NCI-H187 treated with DMSO at 0.1 percent for 48 hours (cell line): ENCODE measurements at regions not wholly inside any gene's neighbourhood (a gene's known extent, or its start where the extent isn't known, plus 50 kb on each side); places are given as distances from the start of the nearest gene placed in this dataset.
A peak's percentile ranks its signal among the peaks of the same experiment; 100 is the strongest.
"Not testable (repeated sequence)": the region's sequence is repeated elsewhere in the genome, so short reads cannot be mapped to it uniquely, and the experiment has no call there.

Experiments used
- DNase-seq: peaks from one replicate; lab custom pipeline; 2025; lab: John Stamatoyannopoulos, UW

GRCh38 chr4:67332627-67333026 lies 212.7 kb downstream of the CENPC start:
- no peak for DNase-seq

DNA sequence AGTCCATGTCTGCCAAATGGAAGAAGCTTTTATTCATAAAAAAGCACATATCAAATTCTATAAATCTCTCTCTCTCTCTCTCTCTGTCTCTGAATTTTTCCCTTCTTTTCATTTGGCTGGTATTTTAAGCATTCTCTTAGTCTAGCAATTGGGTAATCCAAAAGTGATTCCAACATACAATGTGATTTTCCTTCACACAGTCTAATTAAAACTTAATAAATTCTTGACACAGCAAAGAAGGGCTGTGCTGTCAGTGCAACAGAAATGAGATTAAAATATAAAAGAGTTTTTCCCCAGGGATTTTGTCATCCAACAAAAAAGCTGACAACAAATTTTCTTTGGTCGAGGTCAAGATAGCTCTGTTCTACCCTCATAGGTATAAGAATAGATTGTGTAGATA lies 216.9 kb downstream of the CENPC start:
- no peak for DNase-seq

GRCh38 chr4:67328018-67328278 lies 217.4 kb downstream of the CENPC start:
- DNase-seq = no peak

- peak; percentile 6 for DNase-seq
Observed at GRCh38 chr4:67327245-67328017, 217.9 kb downstream of the CENPC start.

DNA sequence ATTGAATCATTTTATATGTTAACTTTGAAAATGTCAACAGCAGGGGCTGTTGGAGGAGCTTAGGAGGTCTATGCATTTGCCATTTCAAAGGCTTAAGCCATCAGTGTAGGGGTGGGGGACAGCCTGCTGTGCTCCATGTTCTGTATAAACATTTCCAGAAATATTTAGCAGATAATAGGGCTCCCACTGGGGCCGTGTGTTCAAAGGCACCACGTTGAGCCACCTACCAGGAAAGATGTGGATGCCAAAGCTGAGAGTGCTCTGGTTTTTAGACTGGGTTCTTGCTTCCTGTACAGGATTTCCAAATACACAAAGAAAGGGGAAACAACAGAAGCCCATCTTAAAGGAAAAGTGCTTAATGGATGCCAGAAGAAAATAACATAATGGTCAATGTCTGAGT lies 219.5 kb downstream of the CENPC start:
- DNase-seq = no peak

GRCh38 chr4:67320645-67321044 lies 224.7 kb downstream of the CENPC start:
- no peak for DNase-seq

DNA sequence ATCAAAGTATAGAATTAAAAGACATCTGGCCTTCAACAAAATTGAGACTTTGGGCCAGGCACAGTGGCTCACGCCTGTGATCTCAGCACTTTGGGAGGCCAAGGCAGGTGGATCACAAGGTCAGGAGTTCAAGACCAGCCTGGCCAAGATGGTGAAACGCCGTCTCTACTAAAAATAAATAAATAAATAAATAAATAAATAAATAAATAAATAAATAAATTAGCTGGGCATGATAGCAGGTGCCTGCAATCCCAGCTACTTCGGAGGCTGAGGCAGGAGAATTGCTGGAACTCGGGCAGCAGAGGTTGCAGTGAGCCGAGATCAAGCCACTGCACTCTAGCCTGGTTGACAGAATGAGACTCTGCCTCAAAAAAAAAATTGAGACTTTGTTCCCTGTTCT lies 225.7 kb downstream of the CENPC start:
- not testable (repeated sequence) for DNase-seq

GRCh38 chr4:67300497-67301185 lies 244.7 kb downstream of the CENPC start:
- DNase-seq = not testable (repeated sequence)

- no peak for DNase-seq
Observed at GRCh38 chr4:67292636-67293035, 252.7 kb downstream of the CENPC start.

DNA sequence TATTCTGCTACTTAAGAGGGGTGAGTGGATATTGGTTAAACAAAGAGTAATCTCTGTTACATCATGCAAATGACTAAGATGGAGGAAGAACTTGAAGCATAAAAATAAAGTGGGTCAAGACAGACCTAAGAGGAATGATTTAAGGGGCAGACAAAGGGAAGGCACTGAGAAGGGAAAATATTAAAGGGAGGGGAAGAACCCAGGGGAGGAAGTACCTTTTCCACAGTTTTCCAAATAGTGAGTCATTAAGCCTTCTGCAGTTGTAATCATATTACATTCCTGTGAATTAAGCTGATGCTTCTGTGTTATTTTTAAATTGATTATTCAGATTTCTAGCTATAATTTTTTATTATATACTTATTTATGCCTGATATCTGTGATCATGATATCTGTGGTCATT lies 253.3 kb downstream of the CENPC start:
- DNase-seq = no peak

GRCh38 chr4:67291644-67292043 lies 253.7 kb downstream of the CENPC start:
- DNase-seq = no peak

GRCh38 chr4:67288964-67289363 lies 256.3 kb downstream of the CENPC start:
- DNase-seq = no peak

DNA sequence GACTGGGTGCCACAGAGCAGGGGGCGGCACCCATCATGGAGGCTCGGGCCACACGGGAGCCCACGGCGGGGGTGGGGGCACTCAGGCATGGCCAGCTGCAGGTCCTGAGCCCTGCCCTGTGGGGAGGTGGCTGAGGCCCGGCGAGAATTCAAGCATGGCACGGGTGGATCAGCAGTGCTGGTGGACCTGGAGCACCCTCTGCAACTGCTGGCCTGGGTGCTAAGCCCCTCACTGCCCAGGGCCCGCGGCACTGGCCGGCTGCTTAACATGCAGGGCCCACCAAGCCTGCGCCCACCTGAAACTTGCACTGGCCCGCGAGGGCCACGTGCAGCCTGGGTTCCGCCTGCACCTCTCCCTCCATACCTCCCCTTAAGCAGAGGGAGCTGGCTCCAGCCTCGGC lies 258.6 kb downstream of the CENPC start:
- no peak for DNase-seq

DNA sequence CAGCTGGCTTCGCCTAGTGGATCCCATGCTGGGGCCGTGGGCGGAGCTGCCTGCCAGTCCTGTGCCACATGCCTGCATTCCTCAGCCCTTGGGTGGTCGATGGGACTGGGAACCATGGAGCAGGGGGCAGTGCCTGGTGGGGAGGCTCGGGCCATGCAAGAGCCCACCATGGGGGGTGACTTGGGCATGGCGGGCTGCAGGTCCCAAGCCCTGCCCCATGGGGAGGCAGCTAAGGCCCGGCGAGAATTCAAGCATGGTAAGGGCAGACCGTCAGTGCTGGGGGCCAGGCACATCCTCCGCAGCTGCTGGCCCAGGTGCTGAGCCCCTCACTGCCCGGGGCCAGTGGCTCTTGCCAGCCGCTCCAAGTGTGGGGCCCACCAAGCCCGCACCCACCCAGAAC lies 262.6 kb downstream of the CENPC start:
- DNase-seq = no peak

DNA sequence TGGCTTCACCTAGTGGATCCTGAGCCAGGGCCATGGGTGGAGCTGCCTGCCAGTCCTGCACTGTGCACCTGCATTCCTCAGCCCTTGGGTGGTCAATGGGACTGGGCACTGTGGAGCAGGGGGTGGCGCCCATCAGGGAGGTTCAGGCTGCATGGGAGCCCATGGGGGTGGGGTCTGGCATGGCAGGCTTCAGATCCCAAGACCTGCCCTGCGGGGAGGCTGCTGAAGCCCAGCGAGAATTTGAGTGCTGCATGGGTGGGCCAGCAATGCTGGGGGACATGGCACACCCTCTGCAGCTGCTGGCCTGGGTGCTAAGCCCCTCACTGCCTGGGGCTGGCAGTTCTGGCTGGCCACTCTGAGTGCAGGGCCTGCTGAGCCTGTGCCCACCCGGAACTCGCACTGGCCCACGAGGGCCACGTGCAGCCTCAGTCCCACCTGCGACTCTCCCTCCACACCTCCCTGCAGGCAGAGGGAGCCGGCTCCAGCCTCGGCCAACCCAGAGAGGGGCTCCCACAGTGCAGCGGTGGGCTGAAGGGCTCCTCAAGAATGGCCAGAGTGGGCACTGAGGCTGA lies 270.0 kb downstream of the CENPC start:
- DNase-seq = no peak

DNA sequence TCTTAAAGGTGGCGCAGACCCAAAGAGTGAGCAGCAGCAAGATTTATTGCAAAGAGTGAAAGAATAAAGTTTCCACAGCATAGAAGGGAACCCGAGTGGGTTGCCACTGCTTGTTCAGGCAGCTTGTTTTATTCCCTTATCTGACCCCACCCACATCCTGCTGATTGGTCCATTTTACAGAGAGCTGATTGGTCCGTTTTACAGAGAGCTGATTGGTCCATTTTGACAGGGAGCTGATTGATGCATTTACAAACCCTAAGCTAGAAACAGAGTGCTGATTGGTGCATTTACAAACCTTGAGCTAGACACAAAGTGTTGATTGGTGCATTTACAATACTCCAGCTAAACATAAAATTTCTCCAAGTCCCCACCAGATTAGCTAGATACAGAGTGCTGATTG lies 270.6 kb downstream of the CENPC start:
- DNase-seq = not testable (repeated sequence)

DNA sequence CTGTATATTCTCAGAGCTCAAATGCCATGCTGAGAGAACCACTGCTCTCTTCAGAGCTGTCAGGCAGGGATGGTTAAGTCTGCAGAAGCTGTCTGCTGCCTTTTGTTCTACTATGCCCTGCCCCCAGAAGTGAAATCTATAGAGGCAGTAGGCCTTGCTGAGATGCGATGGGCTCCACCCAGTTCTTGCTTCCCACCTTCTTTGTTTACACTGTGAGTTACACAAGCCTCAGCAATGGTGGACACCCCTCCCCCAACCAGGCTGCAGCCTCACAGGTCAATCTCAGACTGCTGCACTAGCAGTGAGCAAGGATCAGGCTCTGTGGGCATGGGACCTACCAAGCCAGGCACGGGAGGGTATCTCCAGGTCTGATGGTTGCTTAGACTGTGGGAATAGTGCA lies 271.6 kb downstream of the CENPC start:
- no peak for DNase-seq

GRCh38 chr4:67261971-67262370 lies 283.3 kb downstream of the CENPC start:
- no peak for DNase-seq

DNA sequence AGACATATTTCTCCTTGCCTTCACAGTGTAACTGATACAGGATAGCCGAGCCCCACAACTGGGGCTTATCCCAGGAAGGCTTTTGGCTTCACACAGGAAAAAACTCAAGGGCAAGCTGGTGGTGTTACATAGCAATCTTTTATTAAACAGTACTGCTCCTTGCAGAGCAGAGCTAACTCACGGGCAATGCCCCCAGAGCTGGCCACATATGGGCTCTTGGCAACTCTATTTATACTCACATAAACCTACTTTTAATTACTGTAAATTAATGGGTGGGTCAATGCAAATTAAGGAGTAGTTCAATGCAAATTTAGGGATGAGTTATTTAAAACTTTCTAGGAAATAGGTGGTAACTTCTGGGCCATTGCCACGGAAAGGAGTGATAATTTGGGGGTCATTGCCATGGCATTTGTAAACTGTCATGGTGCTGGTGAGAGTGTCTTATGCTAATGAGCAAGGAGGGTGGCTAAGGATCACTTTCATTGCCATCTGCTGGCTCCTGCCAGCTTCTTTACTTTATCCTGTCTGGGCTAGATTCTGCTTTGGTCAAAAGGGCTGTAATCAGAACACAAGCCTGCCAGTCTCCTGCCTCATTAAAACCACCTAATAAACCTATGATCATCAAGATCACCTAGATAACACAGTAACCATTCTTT lies 288.8 kb downstream of the CENPC start:
- DNase-seq = no peak

DNA sequence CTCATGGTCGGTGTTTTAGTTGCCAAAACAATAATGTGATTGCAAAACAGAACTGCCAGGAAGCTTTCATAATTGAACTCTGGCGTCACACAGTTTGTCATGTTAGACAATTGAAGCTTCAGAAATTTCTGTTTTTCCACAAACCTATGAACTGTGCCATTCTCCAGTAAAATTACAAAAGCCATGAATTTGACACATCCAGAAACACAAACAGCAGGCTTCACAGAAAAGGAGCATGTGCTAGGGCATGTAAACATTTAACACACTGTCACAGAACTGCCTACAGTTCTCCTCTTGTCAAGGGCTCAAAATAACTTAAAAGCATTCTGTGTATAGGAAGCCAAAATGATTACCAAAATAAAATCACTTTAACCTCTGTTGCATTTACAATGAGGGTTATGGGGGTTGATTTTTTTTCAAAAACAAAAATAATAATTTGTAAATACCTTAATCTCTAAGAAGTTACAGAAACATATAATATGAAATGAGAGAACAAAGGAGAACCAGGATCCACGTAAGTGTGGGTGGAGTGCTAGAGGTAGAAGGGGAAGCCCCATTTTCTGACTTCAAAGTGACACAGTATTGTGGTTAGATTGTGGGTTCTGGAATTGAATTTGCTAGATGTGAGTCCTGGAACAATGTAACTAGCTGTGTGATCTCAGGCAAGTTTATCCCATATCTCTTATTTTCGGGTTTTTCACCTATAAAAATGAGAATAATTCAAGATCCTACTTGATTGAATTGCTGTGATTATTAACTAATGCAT lies 295.0 kb downstream of the CENPC start:
- DNase-seq = no peak

DNA sequence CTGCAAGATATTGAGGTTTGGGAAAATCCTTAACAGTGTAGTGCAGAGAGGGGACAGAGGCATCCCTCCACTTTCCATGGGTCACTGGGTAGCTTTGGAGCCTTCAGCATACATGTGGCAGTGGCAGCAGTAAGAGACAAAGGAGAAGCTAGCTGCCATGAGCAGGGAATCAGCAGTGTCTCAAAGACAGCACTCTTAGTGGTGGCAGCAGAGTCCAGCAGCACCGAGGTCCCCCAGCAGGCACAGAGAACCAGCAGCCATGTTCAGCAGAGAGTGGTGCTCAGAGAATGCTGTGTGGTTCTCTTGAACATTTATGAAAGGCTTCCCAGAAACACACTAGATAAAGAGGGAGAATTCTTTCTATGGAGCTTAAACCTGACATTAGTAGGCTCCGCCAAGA lies 308.5 kb downstream of the CENPC start:
- no peak for DNase-seq

- no peak for DNase-seq
Observed at GRCh38 chr4:67236318-67236717, 309.0 kb downstream of the CENPC start.
